B cell (primary cell): ENCODE measurements at regions not wholly inside any gene's neighbourhood (a gene's known extent, or its start where the extent isn't known, plus 50 kb on each side); places are given as distances from the start of the nearest gene placed in this dataset.
"Not testable (repeated sequence)": the region's sequence is repeated elsewhere in the genome, so short reads cannot be mapped to it uniquely, and the experiment has no call there.

Source experiments
- ATAC-seq: fragments of 200-7000 bp; cut with Tn5 transposase; one replicate; pipeline ENCODE4 v1.10.0; 2021; ENCODE audit warnings: low read depth, mild to moderate bottlenecking, moderate number of reproducible peaks, moderate library complexity
- CTCF ChIA-PET: fragments of 350-600 bp; sonication (Branson Sonifier 250); formaldehyde crosslinking; loops from one replicate; lab custom pipeline; 2021; ENCODE audit warnings: antibody characterized with exemption, inconsistent platforms; lab: Charles Lee
- POLR2A ChIA-PET: fragments of 350-600 bp; sonication (Branson Sonifier 250); formaldehyde crosslinking; loops from one replicate; lab custom pipeline; 2021; ENCODE audit warnings: antibody characterized with exemption; lab: Charles Lee
- DNase-seq: peaks from one replicate; pipeline ENCODE4 v3.0.0; 2013
- H2AFZ ChIP-seq: 2 replicates; pipeline ENCODE4 v1.6.1; 2012; ENCODE audit warnings: mild to moderate bottlenecking, low read depth, low read length; ENCODE audit not compliant: insufficient read depth, poor library complexity, severe bottlenecking
- H3K27ac ChIP-seq, 2 donors: 1 replicate in 1 of 2; 2 replicates in 1 of 2; pipeline ENCODE4 v1.5.1; 2012 to 2013; ENCODE audit warnings: low read length in 2 of 2, mild to moderate bottlenecking in 2 of 2, moderate library complexity in 1 of 2
- H3K27me3 ChIP-seq, 4 experiments: fragments of 200-600 bp in 1 of 4; sonication (generic) in 1 of 4; replicated peaks in 1 of 4; 1 replicate in 2 of 4; 2 replicates in 2 of 4; pipeline versions ENCODE4 v1.6.1 to v1.7.0; 2013 to 2016; ENCODE audit warnings: low read length in 3 of 4, mild to moderate bottlenecking in 2 of 4, mixed read lengths in 1 of 4, moderate library complexity in 1 of 4; ENCODE audit not compliant: insufficient read depth in 4 of 4, control insufficient read depth in 3 of 4; ENCODE audit errors: control extremely low read depth in 1 of 4
- H3K36me3 ChIP-seq, 2 experiments: replicated peaks in 1 of 2; 1 replicate in 1 of 2; 2 replicates in 1 of 2; pipeline versions ENCODE4 v1.6.1 to v1.7.1; 2013; ENCODE audit warnings: low read length in 1 of 2; ENCODE audit not compliant: insufficient read depth in 2 of 2, control insufficient read depth in 1 of 2; ENCODE audit errors: control extremely low read depth in 1 of 2, extremely low read depth in 1 of 2
- H3K4me1 ChIP-seq, 2 donors: fragments of 200-600 bp in 1 of 2; sonication (generic) in 1 of 2; 1 replicate in 1 of 2; 2 replicates in 1 of 2; pipeline versions ENCODE4 v1.5.1 to v1.6.1; 2013 to 2017; ENCODE audit warnings: low read length in 2 of 2; ENCODE audit not compliant: control insufficient read depth in 2 of 2, insufficient read depth in 2 of 2
- H3K4me2 ChIP-seq: replicated peaks from 2 replicates; pipeline ENCODE3; 2012; ENCODE audit warnings: mild to moderate bottlenecking, low read depth, low read length; ENCODE audit not compliant: poor library complexity, severe bottlenecking
- H3K4me3 ChIP-seq, 5 experiments: fragments of 200-600 bp in 1 of 5; sonication (generic) in 1 of 5; 1 replicate in 3 of 5; 2 replicates in 2 of 5; pipeline versions ENCODE4 v1.5.1 to v1.7.0; 2011 to 2016; ENCODE audit warnings: low read length in 4 of 5, mild to moderate bottlenecking in 4 of 5, low read depth in 2 of 5, control low read depth in 1 of 5, moderate library complexity in 1 of 5; ENCODE audit not compliant: insufficient read depth in 1 of 5; ENCODE audit errors: control extremely low read depth in 1 of 5, extremely low read depth in 1 of 5
- H3K79me2 ChIP-seq: fragments of 200-600 bp; sonication (generic); one replicate; pipeline ENCODE4 v1.6.0; 2016; ENCODE audit warnings: low read length; ENCODE audit not compliant: control insufficient read depth, insufficient read depth
- H3K9ac ChIP-seq: fragments of 200-600 bp; sonication (generic); 2 replicates; pipeline ENCODE4 v1.6.1; 2017; ENCODE audit warnings: mild to moderate bottlenecking, low read length, moderate library complexity
- H3K9me3 ChIP-seq, 3 donors: one replicate each; pipeline versions ENCODE4 v1.6.1 to v1.7.1; 2013; ENCODE audit warnings: low read length in 2 of 3; ENCODE audit not compliant: control insufficient read depth in 2 of 3, insufficient read depth in 1 of 3; ENCODE audit errors: control extremely low read depth in 1 of 3
- H4K20me1 ChIP-seq: 2 replicates; pipeline ENCODE4 v1.6.0; 2012; ENCODE audit warnings: mild to moderate bottlenecking, low read length; ENCODE audit not compliant: insufficient read depth, control insufficient read depth, poor library complexity, severe bottlenecking
- H3K27ac Mint-ChIP-seq: one replicate; pipeline ENCODE4 v1.8.0; 2021; ENCODE audit warnings: mixed read lengths
- H3K27me3 Mint-ChIP-seq: one replicate; pipeline ENCODE4 v1.8.0; 2021; ENCODE audit warnings: mixed read lengths
- H3K4me1 Mint-ChIP-seq: one replicate; pipeline ENCODE4 v1.8.0; 2021; ENCODE audit warnings: mixed read lengths
- H3K4me3 Mint-ChIP-seq: one replicate; pipeline ENCODE4 v1.8.0; 2021; ENCODE audit warnings: mixed read lengths
- H3K9me3 Mint-ChIP-seq: one replicate; pipeline ENCODE4 v1.8.0; 2022; ENCODE audit warnings: mixed read lengths; ENCODE audit not compliant: insufficient read depth
- EZH2 ChIP-seq: IDR thresholded peaks from 2 replicates; pipeline ENCODE4 v1.6.1; 2012; ENCODE audit warnings: borderline replicate concordance, low read depth, mild to moderate bottlenecking, moderate library complexity, low read length; ENCODE audit not compliant: insufficient read depth, poor library complexity, severe bottlenecking
- WGBS: methylation state at CpG from one replicate; pipeline ENCODE4 v1.1.5; 2013; ENCODE audit warnings: missing lambda C conversion rate; ENCODE audit not compliant: insufficient coverage; 5-methylcytosine and 5-hydroxymethylcytosine counted together
- intact Hi-C: fragments of 100-400 bp; cut with micrococcal nuclease; formaldehyde crosslinking; loops from one replicate; pipeline ENCODE4 v1.10.0; 2022
- TF ChIP-seq, protein P1 (sequence below): fragments of 200-600 bp; IDR thresholded peaks from one replicate; pipeline ENCODE4 v1.8.0; 2022; ENCODE audit warnings: antibody characterized with exemption, mild to moderate bottlenecking

DNA sequence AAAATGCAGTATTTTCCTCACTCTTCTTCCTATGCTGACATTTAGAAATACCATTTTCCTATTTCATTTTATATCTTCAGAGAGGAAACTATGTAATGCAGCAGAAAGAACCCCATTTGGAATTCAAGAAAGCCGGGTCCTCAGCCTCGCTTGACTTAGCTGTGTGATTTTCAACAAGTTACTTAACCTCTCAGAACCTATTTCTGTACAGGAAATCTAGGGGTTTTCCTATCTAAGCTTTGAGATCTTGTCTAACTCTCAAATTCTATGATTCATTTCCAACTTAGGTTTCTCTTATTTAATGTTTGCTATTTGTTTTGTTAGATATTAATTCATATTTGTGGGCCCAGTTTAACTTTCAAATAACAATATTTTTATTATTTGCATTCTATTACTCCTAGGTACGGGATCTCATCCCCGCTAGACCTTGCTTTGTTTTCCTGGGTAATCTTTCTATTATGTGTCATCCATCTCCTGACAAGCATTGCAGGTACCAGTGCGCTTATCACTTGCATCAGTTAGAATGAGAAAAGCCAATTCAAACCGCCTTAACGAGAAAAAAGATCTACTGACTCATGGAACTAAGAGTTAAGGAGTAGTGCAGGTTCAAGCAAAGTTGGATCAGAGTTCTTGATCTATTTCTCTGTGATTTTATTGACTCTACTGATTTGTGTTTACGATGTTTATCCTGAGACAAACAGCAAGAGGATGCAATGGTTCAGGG, 70.6 kb upstream of the BHLHE40 start:
- H3K4me1 ChIP-seq, result no peaks in the 10 kb centered on the region
- no peak overlapping the region for H3K27ac ChIP-seq
- H4K20me1 ChIP-seq, result no peaks in the 10 kb centered on the region
- Mint-ChIP-seq H3K4me3 (no peak overlapping the region), H3K4me1 (no peaks in the 10 kb centered on the region), H3K27ac (no peak overlapping the region), H3K27me3 (no peaks in the 10 kb centered on the region), H3K9me3 (no peaks in the 10 kb centered on the region)
- H3K9ac ChIP-seq, result no peak overlapping the region
- no peaks in the 10 kb centered on the region for H3K27me3 ChIP-seq
- POLR2A ChIA-PET, result no interaction called here
- no peaks in the 10 kb centered on the region for H3K36me3 ChIP-seq
- intact Hi-C loops, result no loop called here
- TF ChIP-seq, protein P1, sequence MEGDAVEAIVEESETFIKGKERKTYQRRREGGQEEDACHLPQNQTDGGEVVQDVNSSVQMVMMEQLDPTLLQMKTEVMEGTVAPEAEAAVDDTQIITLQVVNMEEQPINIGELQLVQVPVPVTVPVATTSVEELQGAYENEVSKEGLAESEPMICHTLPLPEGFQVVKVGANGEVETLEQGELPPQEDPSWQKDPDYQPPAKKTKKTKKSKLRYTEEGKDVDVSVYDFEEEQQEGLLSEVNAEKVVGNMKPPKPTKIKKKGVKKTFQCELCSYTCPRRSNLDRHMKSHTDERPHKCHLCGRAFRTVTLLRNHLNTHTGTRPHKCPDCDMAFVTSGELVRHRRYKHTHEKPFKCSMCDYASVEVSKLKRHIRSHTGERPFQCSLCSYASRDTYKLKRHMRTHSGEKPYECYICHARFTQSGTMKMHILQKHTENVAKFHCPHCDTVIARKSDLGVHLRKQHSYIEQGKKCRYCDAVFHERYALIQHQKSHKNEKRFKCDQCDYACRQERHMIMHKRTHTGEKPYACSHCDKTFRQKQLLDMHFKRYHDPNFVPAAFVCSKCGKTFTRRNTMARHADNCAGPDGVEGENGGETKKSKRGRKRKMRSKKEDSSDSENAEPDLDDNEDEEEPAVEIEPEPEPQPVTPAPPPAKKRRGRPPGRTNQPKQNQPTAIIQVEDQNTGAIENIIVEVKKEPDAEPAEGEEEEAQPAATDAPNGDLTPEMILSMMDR, result no peak
- TF ChIP-seq EZH2, result no peak
- 95% methylated on average over 7 of the region's 8 CpGs for whole genome bisulfite sequencing
- H2AFZ ChIP-seq, result no peak overlapping the region
- H3K4me3 ChIP-seq, result no peak overlapping the region
- CTCF ChIA-PET, result no interaction called here
- ATAC-seq (no peak), DNase-seq (no peak)
- no peak overlapping the region for H3K4me2 ChIP-seq
- no peaks in the 10 kb centered on the region for H3K79me2 ChIP-seq
- peaks cover 0 to 5% (median 2%) of the 10 kb centered on the region in 3 donors for H3K9me3 ChIP-seq

DNA sequence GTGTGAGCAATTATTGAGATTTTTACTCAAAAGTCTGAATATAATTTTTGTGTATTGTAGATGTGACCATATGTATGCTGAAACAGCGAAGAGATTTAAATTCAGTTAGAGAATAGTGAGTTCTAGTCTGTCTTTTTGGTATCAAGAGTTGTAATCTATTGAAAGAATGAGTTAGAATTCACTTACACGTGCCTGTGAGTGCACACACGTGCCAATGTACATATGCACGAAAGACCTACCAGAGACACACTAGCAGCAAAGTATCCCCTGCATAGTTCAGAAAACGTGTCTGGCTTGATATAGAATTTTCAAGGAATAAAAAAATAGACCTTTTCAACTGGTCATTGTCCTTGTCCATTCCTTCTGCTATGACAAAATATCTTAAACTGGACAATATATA, 64.8 kb upstream of the BHLHE40 start:
- Histone ChIP-seq H4K20me1 (no peaks in the 10 kb centered on the region), H3K9me3 (peaks cover 0 to 8% (median 5%) of the 10 kb centered on the region in 3 donors), H3K9ac (no peak overlapping the region), H3K79me2 (no peaks in the 10 kb centered on the region), H3K4me1 (no peaks in the 10 kb centered on the region), H3K27ac (no peak overlapping the region), H3K36me3 (no peaks in the 10 kb centered on the region), H2AFZ (no peak overlapping the region), H3K4me3 (no peak overlapping the region), H3K4me2 (no peak overlapping the region), H3K27me3 (no peaks in the 10 kb centered on the region)
- intact Hi-C loops, result no loop called here
- no peak for TF ChIP-seq EZH2
- TF ChIP-seq, protein P1, result no peak
- no peak for ATAC-seq
- WGBS, result 84% methylated on average over 2 of the region's 5 CpGs
- H3K27me3 Mint-ChIP-seq, result no peaks in the 10 kb centered on the region
- no peak overlapping the region for H3K4me3 Mint-ChIP-seq
- H3K4me1 Mint-ChIP-seq, result no peaks in the 10 kb centered on the region
- H3K9me3 Mint-ChIP-seq, result no peaks in the 10 kb centered on the region
- DNase-seq, result no peak
- no peak overlapping the region for H3K27ac Mint-ChIP-seq
- POLR2A ChIA-PET, result no interaction called here
- CTCF ChIA-PET, result no interaction called here

DNA sequence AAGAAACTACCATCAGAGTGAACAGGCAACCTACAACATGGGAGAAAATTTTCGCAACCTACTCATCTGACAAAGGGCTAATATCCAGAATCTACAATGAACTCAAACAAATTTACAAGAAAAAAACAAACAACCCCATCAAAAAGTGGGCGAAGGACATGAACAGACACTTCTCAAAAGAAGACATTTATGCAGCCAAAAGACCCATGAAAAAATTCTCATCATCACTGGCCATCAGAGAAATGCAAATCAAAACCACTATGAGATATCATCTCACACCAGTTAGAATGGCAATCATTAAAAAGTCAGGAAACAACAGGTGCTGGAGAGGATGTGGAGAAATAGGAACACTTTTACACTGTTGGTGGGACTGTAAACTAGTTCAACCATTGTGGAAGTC, 57.6 kb upstream of the BHLHE40 start:
- H3K4me3 Mint-ChIP-seq, DNase-seq, H3K9ac ChIP-seq, H2AFZ ChIP-seq, H3K9me3 ChIP-seq, H3K27me3 ChIP-seq, H3K4me1 Mint-ChIP-seq, H3K36me3 ChIP-seq, POLR2A ChIA-PET, H3K4me3 ChIP-seq, CTCF ChIA-PET, H3K27ac Mint-ChIP-seq, H3K79me2 ChIP-seq, H3K27ac ChIP-seq, H3K9me3 Mint-ChIP-seq, H3K4me1 ChIP-seq, ATAC-seq, H3K27me3 Mint-ChIP-seq, H4K20me1 ChIP-seq, H3K4me2 ChIP-seq: not testable (repeated sequence)
- intact Hi-C loops, result loop anchor here (10.0 kb wide), 1 partner anchor 53 kb away; the partner anchor contains the start of gene BHLHE40
- no CpG with 5 or more reads among the region's 2 CpGs for WGBS
